ENCODE measurements at regions not wholly inside any gene's neighbourhood (a gene's known extent, or its start where the extent isn't known, plus 50 kb on each side); places are given as distances from the start of the nearest gene placed in this dataset.

DNA sequence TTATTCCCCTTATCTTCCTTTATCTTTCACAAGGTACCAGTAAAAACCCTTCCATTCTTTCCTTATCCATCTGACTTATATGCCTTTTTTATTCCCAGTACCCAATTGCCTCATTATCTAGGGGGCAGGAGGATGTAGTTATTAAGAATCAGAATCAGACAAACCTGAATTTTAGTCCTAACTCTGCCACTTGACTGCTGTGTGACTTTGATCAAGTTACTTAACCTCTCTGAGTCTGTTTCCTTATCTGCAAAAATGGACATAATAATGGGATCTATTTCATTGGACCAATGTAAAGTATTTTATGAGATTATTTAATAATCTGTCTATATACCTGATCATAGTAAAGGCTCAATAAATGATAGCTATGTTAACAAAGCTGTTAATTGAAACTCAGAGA, 59.6 kb upstream of the SIX3 start:
- Histone ChIP-seq H3K27me3 (ENCODE audit: insufficient read depth, low read length) (peaks cover 59% of the 10 kb centered on the region), H4K20me1 (ENCODE audit: insufficient read depth, low read length) (no peaks in the 10 kb centered on the region), H3K4me3 (ENCODE audit: insufficient read depth, low read length) (no peak overlapping the region), H3K36me3 (ENCODE audit: insufficient read depth, low read length) (no peaks in the 10 kb centered on the region), H3K27ac (ENCODE audit: low read depth, low read length) (no peak overlapping the region), H3K79me2 (ENCODE audit: insufficient read depth, low read length) (no peaks in the 10 kb centered on the region), H3K9me3 (ENCODE audit: low read depth, low read length) (no peaks in the 10 kb centered on the region), H2AFZ (ENCODE audit: low read length) (no peak overlapping the region), H3K4me2 (ENCODE audit: insufficient read depth, low read length) (no peak overlapping the region), H3K4me1 (ENCODE audit: insufficient read depth, low read length) (no peaks in the 10 kb centered on the region)
- TF ChIP-seq, protein P1, sequence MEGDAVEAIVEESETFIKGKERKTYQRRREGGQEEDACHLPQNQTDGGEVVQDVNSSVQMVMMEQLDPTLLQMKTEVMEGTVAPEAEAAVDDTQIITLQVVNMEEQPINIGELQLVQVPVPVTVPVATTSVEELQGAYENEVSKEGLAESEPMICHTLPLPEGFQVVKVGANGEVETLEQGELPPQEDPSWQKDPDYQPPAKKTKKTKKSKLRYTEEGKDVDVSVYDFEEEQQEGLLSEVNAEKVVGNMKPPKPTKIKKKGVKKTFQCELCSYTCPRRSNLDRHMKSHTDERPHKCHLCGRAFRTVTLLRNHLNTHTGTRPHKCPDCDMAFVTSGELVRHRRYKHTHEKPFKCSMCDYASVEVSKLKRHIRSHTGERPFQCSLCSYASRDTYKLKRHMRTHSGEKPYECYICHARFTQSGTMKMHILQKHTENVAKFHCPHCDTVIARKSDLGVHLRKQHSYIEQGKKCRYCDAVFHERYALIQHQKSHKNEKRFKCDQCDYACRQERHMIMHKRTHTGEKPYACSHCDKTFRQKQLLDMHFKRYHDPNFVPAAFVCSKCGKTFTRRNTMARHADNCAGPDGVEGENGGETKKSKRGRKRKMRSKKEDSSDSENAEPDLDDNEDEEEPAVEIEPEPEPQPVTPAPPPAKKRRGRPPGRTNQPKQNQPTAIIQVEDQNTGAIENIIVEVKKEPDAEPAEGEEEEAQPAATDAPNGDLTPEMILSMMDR (IDR thresholded peaks at IDR 0.05; ENCODE audit: extremely low read depth, low read depth, low read length), result no peak
- no peak for DNase-seq (ENCODE audit: insufficient read length, low spot score, missing footprints)

DNA sequence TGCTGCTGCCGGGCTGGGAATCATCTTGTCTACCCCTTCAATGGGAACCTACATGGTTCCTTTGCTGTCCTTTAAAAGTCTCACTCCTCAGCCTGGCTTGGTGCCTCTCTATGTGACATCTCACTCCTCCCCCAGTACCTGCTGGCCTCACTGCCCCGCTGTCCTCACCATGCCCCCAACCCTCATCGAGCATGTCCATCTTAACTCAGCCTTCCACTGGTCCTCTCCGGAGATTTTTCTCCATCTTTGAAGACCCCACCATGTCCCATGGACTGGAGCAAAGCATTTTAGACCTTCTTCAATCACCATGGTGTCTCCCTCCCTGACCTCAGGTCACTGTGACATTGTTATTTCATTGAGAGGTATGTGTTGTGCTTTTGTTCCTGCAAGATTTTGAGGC, 58.1 kb upstream of the SIX3 start:
- Histone ChIP-seq H3K27me3 (ENCODE audit: insufficient read depth, low read length) (peaks cover 74% of the 10 kb centered on the region), H3K9me3 (ENCODE audit: low read depth, low read length) (no peaks in the 10 kb centered on the region), H2AFZ (ENCODE audit: low read length) (no peak overlapping the region), H4K20me1 (ENCODE audit: insufficient read depth, low read length) (no peaks in the 10 kb centered on the region), H3K27ac (ENCODE audit: low read depth, low read length) (no peak overlapping the region), H3K36me3 (ENCODE audit: insufficient read depth, low read length) (no peaks in the 10 kb centered on the region), H3K79me2 (ENCODE audit: insufficient read depth, low read length) (no peaks in the 10 kb centered on the region), H3K4me2 (ENCODE audit: insufficient read depth, low read length) (no peak overlapping the region), H3K4me3 (ENCODE audit: insufficient read depth, low read length) (no peak overlapping the region), H3K4me1 (ENCODE audit: insufficient read depth, low read length) (no peaks in the 10 kb centered on the region)
- TF ChIP-seq, protein P1 (IDR thresholded peaks at IDR 0.05; ENCODE audit: extremely low read depth, low read depth, low read length), result no peak
- no peak for DNase-seq (ENCODE audit: insufficient read length, low spot score, missing footprints)

GRCh38 chr2:44884231-44884630, 57.3 kb upstream of the SIX3 start:
- no peak overlapping the region for H3K4me3 ChIP-seq (ENCODE audit: insufficient read depth, low read length)
- no peaks in the 10 kb centered on the region for H3K36me3 ChIP-seq (ENCODE audit: insufficient read depth, low read length)
- no peak for DNase-seq (ENCODE audit: insufficient read length, low spot score, missing footprints)
- H4K20me1 ChIP-seq (ENCODE audit: insufficient read depth, low read length), result no peaks in the 10 kb centered on the region
- no peak overlapping the region for H2AFZ ChIP-seq (ENCODE audit: low read length)
- H3K9me3 ChIP-seq (ENCODE audit: low read depth, low read length), result no peaks in the 10 kb centered on the region
- TF ChIP-seq, protein P1 (IDR thresholded peaks at IDR 0.05; ENCODE audit: extremely low read depth, low read depth, low read length), result no peak
- H3K27me3 ChIP-seq (ENCODE audit: insufficient read depth, low read length), result peaks cover 80% of the 10 kb centered on the region
- no peak overlapping the region for H3K27ac ChIP-seq (ENCODE audit: low read depth, low read length)
- no peaks in the 10 kb centered on the region for H3K4me1 ChIP-seq (ENCODE audit: insufficient read depth, low read length)
- no peak overlapping the region for H3K4me2 ChIP-seq (ENCODE audit: insufficient read depth, low read length)
- no peaks in the 10 kb centered on the region for H3K79me2 ChIP-seq (ENCODE audit: insufficient read depth, low read length)

DNA sequence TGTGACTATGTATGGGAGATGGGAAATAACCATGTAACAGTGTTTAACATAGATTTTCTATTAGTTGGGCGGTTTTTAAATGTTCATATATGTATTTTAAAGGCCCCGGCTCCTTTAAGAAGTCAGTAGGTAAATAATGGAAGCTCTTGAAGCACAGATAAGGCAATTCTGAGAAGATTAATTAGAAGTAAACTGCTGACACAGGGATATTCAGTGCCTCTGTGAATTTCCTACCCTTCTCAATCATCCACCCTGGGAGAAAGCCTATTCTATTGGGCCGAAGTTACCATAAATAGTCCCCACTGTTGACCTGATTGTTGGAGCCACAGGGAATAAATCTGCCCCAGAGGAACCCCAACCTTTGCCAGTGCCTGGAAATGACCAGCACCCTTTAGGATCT, 56.8 kb upstream of the SIX3 start:
- DNase-seq (ENCODE audit: insufficient read length, low spot score, missing footprints), result no peak
- TF ChIP-seq, protein P1 (IDR thresholded peaks at IDR 0.05; ENCODE audit: extremely low read depth, low read depth, low read length), result no peak
- Histone ChIP-seq H3K79me2 (ENCODE audit: insufficient read depth, low read length) (no peaks in the 10 kb centered on the region), H3K4me1 (ENCODE audit: insufficient read depth, low read length) (no peaks in the 10 kb centered on the region), H3K36me3 (ENCODE audit: insufficient read depth, low read length) (no peaks in the 10 kb centered on the region), H3K27me3 (ENCODE audit: insufficient read depth, low read length) (peaks cover 77% of the 10 kb centered on the region), H3K9me3 (ENCODE audit: low read depth, low read length) (no peaks in the 10 kb centered on the region), H3K27ac (ENCODE audit: low read depth, low read length) (no peak overlapping the region), H3K4me2 (ENCODE audit: insufficient read depth, low read length) (no peak overlapping the region), H4K20me1 (ENCODE audit: insufficient read depth, low read length) (no peaks in the 10 kb centered on the region), H2AFZ (ENCODE audit: low read length) (no peak overlapping the region), H3K4me3 (ENCODE audit: insufficient read depth, low read length) (no peak overlapping the region)
